B cell (primary cell): ENCODE measurements at regions not wholly inside any gene's neighbourhood (a gene's known extent, or its start where the extent isn't known, plus 50 kb on each side); places are given as distances from the start of the nearest gene placed in this dataset.

Experiments
- ATAC-seq: fragments of 200-7000 bp; cut with Tn5 transposase; one replicate; pipeline ENCODE4 v1.10.0; 2021; ENCODE audit warnings: low read depth, mild to moderate bottlenecking, moderate number of reproducible peaks, moderate library complexity
- CTCF ChIA-PET: fragments of 350-600 bp; sonication (Branson Sonifier 250); formaldehyde crosslinking; loops from one replicate; lab custom pipeline; 2021; ENCODE audit warnings: antibody characterized with exemption, inconsistent platforms; lab: Charles Lee
- POLR2A ChIA-PET: fragments of 350-600 bp; sonication (Branson Sonifier 250); formaldehyde crosslinking; loops from one replicate; lab custom pipeline; 2021; ENCODE audit warnings: antibody characterized with exemption; lab: Charles Lee
- DNase-seq: peaks from one replicate; pipeline ENCODE4 v3.0.0; 2013
- H2AFZ ChIP-seq: 2 replicates; pipeline ENCODE4 v1.6.1; 2012; ENCODE audit warnings: mild to moderate bottlenecking, low read depth, low read length; ENCODE audit not compliant: insufficient read depth, poor library complexity, severe bottlenecking
- H3K27ac ChIP-seq, 2 donors: 1 replicate in 1 of 2; 2 replicates in 1 of 2; pipeline ENCODE4 v1.5.1; 2012 to 2013; ENCODE audit warnings: low read length in 2 of 2, mild to moderate bottlenecking in 2 of 2, moderate library complexity in 1 of 2
- H3K27me3 ChIP-seq, 4 experiments: fragments of 200-600 bp in 1 of 4; sonication (generic) in 1 of 4; replicated peaks in 1 of 4; 1 replicate in 2 of 4; 2 replicates in 2 of 4; pipeline versions ENCODE4 v1.6.1 to v1.7.0; 2013 to 2016; ENCODE audit warnings: low read length in 3 of 4, mild to moderate bottlenecking in 2 of 4, mixed read lengths in 1 of 4, moderate library complexity in 1 of 4; ENCODE audit not compliant: insufficient read depth in 4 of 4, control insufficient read depth in 3 of 4; ENCODE audit errors: control extremely low read depth in 1 of 4
- H3K36me3 ChIP-seq, 2 experiments: replicated peaks in 1 of 2; 1 replicate in 1 of 2; 2 replicates in 1 of 2; pipeline versions ENCODE4 v1.6.1 to v1.7.1; 2013; ENCODE audit warnings: low read length in 1 of 2; ENCODE audit not compliant: insufficient read depth in 2 of 2, control insufficient read depth in 1 of 2; ENCODE audit errors: control extremely low read depth in 1 of 2, extremely low read depth in 1 of 2
- H3K4me1 ChIP-seq, 2 donors: fragments of 200-600 bp in 1 of 2; sonication (generic) in 1 of 2; 1 replicate in 1 of 2; 2 replicates in 1 of 2; pipeline versions ENCODE4 v1.5.1 to v1.6.1; 2013 to 2017; ENCODE audit warnings: low read length in 2 of 2; ENCODE audit not compliant: control insufficient read depth in 2 of 2, insufficient read depth in 2 of 2
- H3K4me2 ChIP-seq: replicated peaks from 2 replicates; pipeline ENCODE3; 2012; ENCODE audit warnings: mild to moderate bottlenecking, low read depth, low read length; ENCODE audit not compliant: poor library complexity, severe bottlenecking
- H3K4me3 ChIP-seq, 5 experiments: fragments of 200-600 bp in 1 of 5; sonication (generic) in 1 of 5; 1 replicate in 3 of 5; 2 replicates in 2 of 5; pipeline versions ENCODE4 v1.5.1 to v1.7.0; 2011 to 2016; ENCODE audit warnings: low read length in 4 of 5, mild to moderate bottlenecking in 4 of 5, low read depth in 2 of 5, control low read depth in 1 of 5, moderate library complexity in 1 of 5; ENCODE audit not compliant: insufficient read depth in 1 of 5; ENCODE audit errors: control extremely low read depth in 1 of 5, extremely low read depth in 1 of 5
- H3K79me2 ChIP-seq: fragments of 200-600 bp; sonication (generic); one replicate; pipeline ENCODE4 v1.6.0; 2016; ENCODE audit warnings: low read length; ENCODE audit not compliant: control insufficient read depth, insufficient read depth
- H3K9ac ChIP-seq: fragments of 200-600 bp; sonication (generic); 2 replicates; pipeline ENCODE4 v1.6.1; 2017; ENCODE audit warnings: mild to moderate bottlenecking, low read length, moderate library complexity
- H3K9me3 ChIP-seq, 3 donors: one replicate each; pipeline versions ENCODE4 v1.6.1 to v1.7.1; 2013; ENCODE audit warnings: low read length in 2 of 3; ENCODE audit not compliant: control insufficient read depth in 2 of 3, insufficient read depth in 1 of 3; ENCODE audit errors: control extremely low read depth in 1 of 3
- H4K20me1 ChIP-seq: 2 replicates; pipeline ENCODE4 v1.6.0; 2012; ENCODE audit warnings: mild to moderate bottlenecking, low read length; ENCODE audit not compliant: insufficient read depth, control insufficient read depth, poor library complexity, severe bottlenecking
- H3K27ac Mint-ChIP-seq: one replicate; pipeline ENCODE4 v1.8.0; 2021; ENCODE audit warnings: mixed read lengths
- H3K27me3 Mint-ChIP-seq: one replicate; pipeline ENCODE4 v1.8.0; 2021; ENCODE audit warnings: mixed read lengths
- H3K4me1 Mint-ChIP-seq: one replicate; pipeline ENCODE4 v1.8.0; 2021; ENCODE audit warnings: mixed read lengths
- H3K4me3 Mint-ChIP-seq: one replicate; pipeline ENCODE4 v1.8.0; 2021; ENCODE audit warnings: mixed read lengths
- H3K9me3 Mint-ChIP-seq: one replicate; pipeline ENCODE4 v1.8.0; 2022; ENCODE audit warnings: mixed read lengths; ENCODE audit not compliant: insufficient read depth
- EZH2 ChIP-seq: IDR thresholded peaks from 2 replicates; pipeline ENCODE4 v1.6.1; 2012; ENCODE audit warnings: borderline replicate concordance, low read depth, mild to moderate bottlenecking, moderate library complexity, low read length; ENCODE audit not compliant: insufficient read depth, poor library complexity, severe bottlenecking
- WGBS: methylation state at CpG from one replicate; pipeline ENCODE4 v1.1.5; 2013; ENCODE audit warnings: missing lambda C conversion rate; ENCODE audit not compliant: insufficient coverage; 5-methylcytosine and 5-hydroxymethylcytosine counted together
- intact Hi-C: fragments of 100-400 bp; cut with micrococcal nuclease; formaldehyde crosslinking; loops from one replicate; pipeline ENCODE4 v1.10.0; 2022
- TF ChIP-seq, protein P1 (sequence below): fragments of 200-600 bp; IDR thresholded peaks from one replicate; pipeline ENCODE4 v1.8.0; 2022; ENCODE audit warnings: antibody characterized with exemption, mild to moderate bottlenecking

DNA sequence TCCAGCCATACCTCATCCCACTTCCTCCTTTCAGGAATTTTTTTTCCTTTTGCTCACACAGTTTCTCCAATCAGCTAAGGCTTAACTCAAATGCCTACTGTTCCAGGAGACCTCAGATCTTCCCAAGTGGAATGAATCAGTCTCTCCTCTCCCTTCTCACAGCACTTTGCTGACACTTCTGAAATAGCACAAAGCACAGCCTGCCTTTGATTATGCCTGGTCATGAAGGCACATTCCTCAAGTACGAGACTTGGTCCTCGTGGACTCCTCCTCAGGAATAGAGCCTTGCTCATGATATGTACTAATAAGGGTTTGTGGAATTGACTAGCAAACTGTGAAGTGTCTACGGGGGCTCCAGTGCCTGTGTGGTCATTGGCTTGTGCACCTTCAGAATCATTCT, 176.7 kb upstream of the TENM4 start:
- ATAC-seq = no peak
- TF ChIP-seq, protein P1, sequence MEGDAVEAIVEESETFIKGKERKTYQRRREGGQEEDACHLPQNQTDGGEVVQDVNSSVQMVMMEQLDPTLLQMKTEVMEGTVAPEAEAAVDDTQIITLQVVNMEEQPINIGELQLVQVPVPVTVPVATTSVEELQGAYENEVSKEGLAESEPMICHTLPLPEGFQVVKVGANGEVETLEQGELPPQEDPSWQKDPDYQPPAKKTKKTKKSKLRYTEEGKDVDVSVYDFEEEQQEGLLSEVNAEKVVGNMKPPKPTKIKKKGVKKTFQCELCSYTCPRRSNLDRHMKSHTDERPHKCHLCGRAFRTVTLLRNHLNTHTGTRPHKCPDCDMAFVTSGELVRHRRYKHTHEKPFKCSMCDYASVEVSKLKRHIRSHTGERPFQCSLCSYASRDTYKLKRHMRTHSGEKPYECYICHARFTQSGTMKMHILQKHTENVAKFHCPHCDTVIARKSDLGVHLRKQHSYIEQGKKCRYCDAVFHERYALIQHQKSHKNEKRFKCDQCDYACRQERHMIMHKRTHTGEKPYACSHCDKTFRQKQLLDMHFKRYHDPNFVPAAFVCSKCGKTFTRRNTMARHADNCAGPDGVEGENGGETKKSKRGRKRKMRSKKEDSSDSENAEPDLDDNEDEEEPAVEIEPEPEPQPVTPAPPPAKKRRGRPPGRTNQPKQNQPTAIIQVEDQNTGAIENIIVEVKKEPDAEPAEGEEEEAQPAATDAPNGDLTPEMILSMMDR = no peak
- no peak for TF ChIP-seq EZH2
- H3K4me1 Mint-ChIP-seq = no peaks in the 10 kb centered on the region
- no peaks in the 10 kb centered on the region for H3K9me3 ChIP-seq
- no peak overlapping the region for H3K4me3 Mint-ChIP-seq
- H3K4me2 ChIP-seq = no peak overlapping the region
- H3K9ac ChIP-seq = no peak overlapping the region
- no peaks in the 10 kb centered on the region for H3K4me1 ChIP-seq
- H4K20me1 ChIP-seq = no peaks in the 10 kb centered on the region
- no peaks in the 10 kb centered on the region for H3K9me3 Mint-ChIP-seq
- no peaks in the 10 kb centered on the region for H3K79me2 ChIP-seq
- no peak overlapping the region for H3K27ac Mint-ChIP-seq
- H3K4me3 ChIP-seq = no peak overlapping the region
- POLR2A ChIA-PET = no interaction called here
- CTCF ChIA-PET = no interaction called here
- DNase-seq = no peak
- no peak overlapping the region for H3K27ac ChIP-seq
- H2AFZ ChIP-seq = no peak overlapping the region
- WGBS = no CpG with 5 or more reads among the region's 3 CpGs
- H3K36me3 ChIP-seq = no peaks in the 10 kb centered on the region
- intact Hi-C loops = no loop called here
- no peaks in the 10 kb centered on the region for H3K27me3 ChIP-seq
- peaks cover 4% of the 10 kb centered on the region for H3K27me3 Mint-ChIP-seq

DNA sequence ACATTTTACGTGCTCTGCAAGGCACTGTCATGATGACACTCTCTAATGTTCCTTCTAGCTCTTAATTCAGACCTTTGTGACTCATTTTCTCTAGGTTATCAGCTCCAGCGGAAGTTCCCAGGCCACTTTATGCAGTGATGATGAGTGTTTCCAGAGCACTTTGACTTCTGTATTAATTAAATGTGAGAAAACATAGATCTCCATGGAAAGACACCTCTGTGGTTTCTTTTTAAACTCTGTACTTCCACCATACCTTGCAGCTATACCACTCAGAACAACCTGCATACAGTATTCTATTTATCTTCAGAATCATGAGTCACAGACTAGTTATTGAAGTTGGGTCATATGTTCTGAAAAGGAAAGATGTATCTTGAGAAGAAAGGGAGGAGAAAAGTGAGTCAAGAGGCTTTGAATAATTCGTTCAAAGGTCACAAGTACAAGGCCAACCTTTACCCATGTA, 175.6 kb upstream of the TENM4 start:
- POLR2A ChIA-PET = no interaction called here

More for the DNA sequence above, 175.6 kb upstream of the TENM4 start:
- WGBS = 40% methylated on average over 1 of the region's 3 CpGs
- no peaks in the 10 kb centered on the region for H3K4me1 ChIP-seq
- Mint-ChIP-seq H3K27ac (no peak overlapping the region), H3K9me3 (no peaks in the 10 kb centered on the region), H3K27me3 (peaks cover 4% of the 10 kb centered on the region), H3K4me3 (no peak overlapping the region), H3K4me1 (no peaks in the 10 kb centered on the region)
- ATAC-seq (no peak), DNase-seq (no peak)
- H3K79me2 ChIP-seq = no peaks in the 10 kb centered on the region
- no peaks in the 10 kb centered on the region for H3K9me3 ChIP-seq
- H4K20me1 ChIP-seq = no peaks in the 10 kb centered on the region
- H3K27me3 ChIP-seq = no peaks in the 10 kb centered on the region
- no peak overlapping the region for H3K4me3 ChIP-seq
- CTCF ChIA-PET = no interaction called here
- H3K27ac ChIP-seq = no peak overlapping the region
- H3K9ac ChIP-seq = no peak overlapping the region
- intact Hi-C loops = no loop called here
- TF ChIP-seq, protein P1 = no peak
- TF ChIP-seq EZH2 = no peak
- no peaks in the 10 kb centered on the region for H3K36me3 ChIP-seq
- H3K4me2 ChIP-seq = no peak overlapping the region
- H2AFZ ChIP-seq = no peak overlapping the region
